NB4 (cell line): ENCODE measurements at regions not wholly inside any gene's neighbourhood (a gene's known extent, or its start where the extent isn't known, plus 50 kb on each side); places are given as distances from the start of the nearest gene placed in this dataset.

Source experiments
- MYC ChIP-seq: IDR thresholded peaks from 2 replicates; pipeline ENCODE4 v1.6.1; 2011; ENCODE audit warnings: low read depth, low read length
- POLR2A ChIP-seq: IDR thresholded peaks from 2 replicates; pipeline ENCODE4 v1.6.1; 2011; ENCODE audit warnings: mild to moderate bottlenecking; ENCODE audit not compliant: insufficient read length; ENCODE audit errors: extremely low read depth
- TF ChIP-seq, protein P1 (sequence below): IDR thresholded peaks from one replicate; pipeline ENCODE4 v1.5.1; 2012; ENCODE audit warnings: low read depth, low read length

- TF ChIP-seq, protein P1, sequence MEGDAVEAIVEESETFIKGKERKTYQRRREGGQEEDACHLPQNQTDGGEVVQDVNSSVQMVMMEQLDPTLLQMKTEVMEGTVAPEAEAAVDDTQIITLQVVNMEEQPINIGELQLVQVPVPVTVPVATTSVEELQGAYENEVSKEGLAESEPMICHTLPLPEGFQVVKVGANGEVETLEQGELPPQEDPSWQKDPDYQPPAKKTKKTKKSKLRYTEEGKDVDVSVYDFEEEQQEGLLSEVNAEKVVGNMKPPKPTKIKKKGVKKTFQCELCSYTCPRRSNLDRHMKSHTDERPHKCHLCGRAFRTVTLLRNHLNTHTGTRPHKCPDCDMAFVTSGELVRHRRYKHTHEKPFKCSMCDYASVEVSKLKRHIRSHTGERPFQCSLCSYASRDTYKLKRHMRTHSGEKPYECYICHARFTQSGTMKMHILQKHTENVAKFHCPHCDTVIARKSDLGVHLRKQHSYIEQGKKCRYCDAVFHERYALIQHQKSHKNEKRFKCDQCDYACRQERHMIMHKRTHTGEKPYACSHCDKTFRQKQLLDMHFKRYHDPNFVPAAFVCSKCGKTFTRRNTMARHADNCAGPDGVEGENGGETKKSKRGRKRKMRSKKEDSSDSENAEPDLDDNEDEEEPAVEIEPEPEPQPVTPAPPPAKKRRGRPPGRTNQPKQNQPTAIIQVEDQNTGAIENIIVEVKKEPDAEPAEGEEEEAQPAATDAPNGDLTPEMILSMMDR: no peak
- TF ChIP-seq MYC (no peak), POLR2A (no peak)
Observed at GRCh38 chr1:218165701-218166114, 119.4 kb upstream of the RRP15 start.
